Urinary bladder (tissue), 3 donors: ENCODE measurements at regions not wholly inside any gene's neighbourhood (a gene's known extent, or its start where the extent isn't known, plus 50 kb on each side); places are given as distances from the start of the nearest gene placed in this dataset.

ENCODE experiments used
- DNase-seq: peaks from one replicate; pipeline ENCODE4 v3.0.0-alpha.2; 2015; ENCODE audit errors: extremely low spot score
- H3K27ac ChIP-seq: one replicate; pipeline ENCODE4 v1.5.1; 2013; ENCODE audit warnings: low read depth, mild to moderate bottlenecking, moderate library complexity
- H3K36me3 ChIP-seq: one replicate; pipeline ENCODE4 v1.6.1; 2013; ENCODE audit warnings: mild to moderate bottlenecking, moderate library complexity; ENCODE audit not compliant: insufficient read depth
- H3K4me1 ChIP-seq: one replicate; pipeline ENCODE4 v1.6.1; 2013; ENCODE audit warnings: mild to moderate bottlenecking, moderate library complexity; ENCODE audit not compliant: insufficient read depth
- H3K4me3 ChIP-seq: one replicate; pipeline ENCODE4 v1.5.1; 2013; ENCODE audit warnings: low read depth, low read length
- WGBS: extraction: QIAGEN DNeasy Blood & Tissue Kit; methylation state at CpG from one replicate; pipeline ENCODE4 v1.1.7; 2013; 5-methylcytosine and 5-hydroxymethylcytosine counted together
- donor health status: healthy with polysubstance abuse.
- donor health status: healthy.

GRCh38 chr22:44383652-44384562 lies 71.2 kb upstream of the SHISAL1 start:
- H3K4me1 ChIP-seq, result no peaks in the 10 kb centered on the region
- DNase-seq, result no peak
- no peak overlapping the region for H3K4me3 ChIP-seq
- 60% methylated on average over 14 of the region's 14 CpGs for WGBS
- H3K27ac ChIP-seq, result no peak overlapping the region
- H3K36me3 ChIP-seq, result no peaks in the 10 kb centered on the region

- Histone ChIP-seq H3K4me1 (no peaks in the 10 kb centered on the region), H3K36me3 (no peaks in the 10 kb centered on the region), H3K27ac (no peak overlapping the region), H3K4me3 (no peak overlapping the region)
- DNase-seq, result no peak
- 70% methylated on average over 6 of the region's 6 CpGs for WGBS
Measured at GRCh38 chr22:44383064-44383575, 70.4 kb upstream of the SHISAL1 start.

- no peak overlapping the region for H3K27ac ChIP-seq
- H3K36me3 ChIP-seq, result no peaks in the 10 kb centered on the region
- no peaks in the 10 kb centered on the region for H3K4me1 ChIP-seq
- no peak for DNase-seq
- WGBS, result 83% methylated on average over 32 of the region's 32 CpGs
- H3K4me3 ChIP-seq, result no peak overlapping the region
Measured at GRCh38 chr22:44382116-44383038, 69.6 kb upstream of the SHISAL1 start.

- 83% methylated on average over 3 of the region's 3 CpGs for WGBS
- no peak overlapping the region for H3K27ac ChIP-seq
- H3K4me3 ChIP-seq, result no peak overlapping the region
- no peaks in the 10 kb centered on the region for H3K4me1 ChIP-seq
- DNase-seq, result no peak
- H3K36me3 ChIP-seq, result no peaks in the 10 kb centered on the region
Measured at GRCh38 chr22:44381761-44382115, 69.0 kb upstream of the SHISAL1 start.

- Histone ChIP-seq H3K4me1 (no peaks in the 10 kb centered on the region), H3K4me3 (no peak overlapping the region), H3K36me3 (no peaks in the 10 kb centered on the region), H3K27ac (no peak overlapping the region)
- 40% methylated on average over 15 of the region's 15 CpGs for WGBS
- DNase-seq, result no peak
Measured at GRCh38 chr22:44380756-44381486, 68.2 kb upstream of the SHISAL1 start.

GRCh38 chr22:44379817-44380755 lies 67.3 kb upstream of the SHISAL1 start:
- Histone ChIP-seq H3K4me3 (no peak overlapping the region), H3K36me3 (no peaks in the 10 kb centered on the region), H3K27ac (no peak overlapping the region), H3K4me1 (no peaks in the 10 kb centered on the region)
- no peak for DNase-seq
- 77% methylated on average over 14 of the region's 14 CpGs for WGBS

- Histone ChIP-seq H3K4me1 (no peaks in the 10 kb centered on the region), H3K27ac (no peak overlapping the region), H3K36me3 (no peaks in the 10 kb centered on the region), H3K4me3 (no peak overlapping the region)
- no peak for DNase-seq
Measured at GRCh38 chr22:44378380-44378779, 65.6 kb upstream of the SHISAL1 start.

GRCh38 chr22:44375451-44375850 lies 62.7 kb upstream of the SHISAL1 start:
- no peak overlapping the region for H3K4me3 ChIP-seq
- WGBS, result 85% methylated on average over 1 of the region's 1 CpG
- no peaks in the 10 kb centered on the region for H3K36me3 ChIP-seq
- no peaks in the 10 kb centered on the region for H3K4me1 ChIP-seq
- H3K27ac ChIP-seq, result no peak overlapping the region
- no peak for DNase-seq

- H3K4me3 ChIP-seq, result no peak overlapping the region
- DNase-seq, result no peak
- H3K36me3 ChIP-seq, result no peaks in the 10 kb centered on the region
- WGBS, result 93% methylated on average over 3 of the region's 3 CpGs
- no peaks in the 10 kb centered on the region for H3K4me1 ChIP-seq
- H3K27ac ChIP-seq, result no peak overlapping the region
Measured at GRCh38 chr22:44373234-44373633, 60.5 kb upstream of the SHISAL1 start.

GRCh38 chr22:44372611-44373010 lies 59.9 kb upstream of the SHISAL1 start:
- Histone ChIP-seq H3K4me1 (no peaks in the 10 kb centered on the region), H3K36me3 (no peaks in the 10 kb centered on the region), H3K4me3 (no peak overlapping the region), H3K27ac (no peak overlapping the region)
- no peak for DNase-seq
- WGBS, result 66% methylated on average over 4 of the region's 4 CpGs

GRCh38 chr22:44371741-44372525 lies 59.2 kb upstream of the SHISAL1 start:
- no peak for DNase-seq
- Histone ChIP-seq H3K4me1 (no peaks in the 10 kb centered on the region), H3K27ac (no peak overlapping the region), H3K36me3 (no peaks in the 10 kb centered on the region), H3K4me3 (no peak overlapping the region)
- 90% methylated on average over 3 of the region's 3 CpGs for WGBS
